HepG2 (cell line): ENCODE measurements at regions not wholly inside any gene's neighbourhood (a gene's known extent, or its start where the extent isn't known, plus 50 kb on each side); places are given as distances from the start of the nearest gene placed in this dataset.
A peak's percentile ranks its signal among the peaks of the same experiment; 100 is the strongest.

Experiments used
- ATAC-seq: fragments of 200-7000 bp; cut with Tn5 transposase; 3 replicates; pipeline ENCODE4 v1.9.1; 2020; ENCODE audit warnings: mild to moderate bottlenecking, moderate library complexity
- BruUV-seq: library from RNA; stranded (reverse); fragments of 400-500 nt; replicated peaks from 2 replicates; lab custom pipeline; 2021; lab: Mats Ljungman, UMichigan
- CTCF ChIA-PET: fragments of 300-600 bp; formaldehyde crosslinking; extraction: SDS; loops from one replicate; lab custom pipeline; 2021; ENCODE audit warnings: low total read pairs, inconsistent platforms, low intra/inter-chr PET ratio; lab: Yijun Ruan, JAX
- POLR2A ChIA-PET: fragments of 350-600 bp; sonication (Branson Sonifier 250); formaldehyde crosslinking; loops from one replicate; lab custom pipeline; 2020; ENCODE audit warnings: antibody characterized with exemption, inconsistent platforms; lab: Yijun Ruan, JAX
- DNase-seq: peaks from one replicate; pipeline ENCODE4 v3.0.0-alpha.2; 2015; ENCODE audit warnings: low spot score
- FAIRE-seq: peaks from 3 replicates; lab custom pipeline; 2011; peaks lifted over from hg19 to GRCh38; lab: Jason Lieb, UNC
- H2AFZ ChIP-seq: one replicate; pipeline ENCODE4 v1.6.1; 2011; ENCODE audit warnings: low read length, inconsistent platforms
- H3K27ac ChIP-seq: fragments of 300-600 bp; 3 replicates; pipeline ENCODE4 v1.8.0; 2011; ENCODE audit warnings: mixed run types, mild to moderate bottlenecking, mixed read lengths, low read length, inconsistent platforms; ENCODE audit not compliant: insufficient read depth; ENCODE audit errors: extremely low read length
- H3K27me3 ChIP-seq, 2 experiments: fragments of 200-600 bp in 1 of 2; 2 replicates in 1 of 2; 3 replicates in 1 of 2; pipeline versions ENCODE4 v1.6.0 to v1.8.0; 2011; ENCODE audit warnings: low read length in 2 of 2, mild to moderate bottlenecking in 2 of 2, moderate library complexity in 2 of 2, inconsistent platforms in 1 of 2; ENCODE audit not compliant: insufficient read depth in 2 of 2, control insufficient read depth in 1 of 2
- H3K36me3 ChIP-seq, 2 experiments: fragments of 200-600 bp in 1 of 2; replicated peaks in 1 of 2; 2 replicates in 1 of 2; 3 replicates in 1 of 2; pipeline versions ENCODE4 v1.5.1 to v1.8.0; 2011; ENCODE audit warnings: low read length in 2 of 2, inconsistent platforms in 1 of 2; ENCODE audit not compliant: insufficient read depth in 2 of 2, control insufficient read depth in 1 of 2
- H3K4me1 ChIP-seq: 2 replicates; pipeline ENCODE4 v1.5.1; 2012; ENCODE audit warnings: low read length, inconsistent platforms; ENCODE audit not compliant: insufficient read depth
- H3K4me2 ChIP-seq: 2 replicates; pipeline ENCODE4 v1.6.0; 2011; ENCODE audit warnings: low read depth, low read length, inconsistent platforms
- H3K4me3 ChIP-seq, 3 experiments: fragments of 200-600 bp in 1 of 3; sonication (generic), shearing (Covaris generic) in 1 of 3; replicated peaks in 1 of 3; 2 replicates each; pipeline ENCODE4 v1.5.1; 2011 to 2016; ENCODE audit warnings: low read length in 3 of 3, inconsistent platforms in 2 of 3, low read depth in 2 of 3, mild to moderate bottlenecking in 2 of 3, control low read depth in 1 of 3, mixed read lengths in 1 of 3; ENCODE audit not compliant: insufficient read depth in 1 of 3
- H3K79me2 ChIP-seq: one replicate; pipeline ENCODE4 v1.6.1; 2011; ENCODE audit warnings: low read length, inconsistent platforms; ENCODE audit not compliant: insufficient read depth
- H3K9ac ChIP-seq: 2 replicates; pipeline ENCODE4 v1.6.0; 2011; ENCODE audit warnings: mild to moderate bottlenecking, low read depth, low read length, inconsistent platforms; ENCODE audit not compliant: insufficient read depth
- H3K9me3 ChIP-seq: 2 replicates; pipeline ENCODE4 v1.5.1; 2012; ENCODE audit warnings: mild to moderate bottlenecking, low read length
- H4K20me1 ChIP-seq: 2 replicates; pipeline ENCODE4 v1.6.0; 2011; ENCODE audit warnings: inconsistent platforms, mild to moderate bottlenecking, low read length, moderate library complexity; ENCODE audit not compliant: insufficient read depth
- ARNTL ChIP-seq: sonication (generic); formaldehyde crosslinking; IDR thresholded peaks from 2 replicates; pipeline ENCODE4 v1.4.0; 2020; ENCODE audit warnings: mild to moderate bottlenecking, missing genetic modification reagents
- FOXK2 ChIP-seq: fragments of 450-650 bp; IDR thresholded peaks from 2 replicates; pipeline ENCODE4 v1.6.1; 2016
- MEIS1 ChIP-seq: sonication (generic); formaldehyde crosslinking; IDR thresholded peaks from 2 replicates; pipeline ENCODE4 v1.9.0; 2021; ENCODE audit warnings: mild to moderate bottlenecking, missing genetic modification reagents, moderate library complexity, borderline replicate concordance
- NFYB ChIP-seq: sonication (generic); formaldehyde crosslinking; IDR thresholded peaks from 2 replicates; pipeline ENCODE4 v1.4.0; 2020; ENCODE audit warnings: missing genetic modification reagents
- RFX3 ChIP-seq: IDR thresholded peaks from 2 replicates; pipeline ENCODE4 v1.6.1; 2016; ENCODE audit warnings: missing biosample characterization, missing genetic modification reagents
- SIN3B ChIP-seq: fragments of 150-350 bp; IDR thresholded peaks from 2 replicates; pipeline ENCODE4 v1.6.1; 2014; ENCODE audit warnings: low read length
- WIZ ChIP-seq: sonication (generic); formaldehyde crosslinking; IDR thresholded peaks from 2 replicates; pipeline ENCODE4 v1.5.1; 2020; ENCODE audit warnings: mild to moderate bottlenecking, missing genetic modification reagents
- ZNF282 ChIP-seq: fragments of 450-650 bp; IDR thresholded peaks from 2 replicates; pipeline ENCODE4 v1.6.1; 2018; ENCODE audit not compliant: partially characterized antibody
- ZNF430 ChIP-seq: sonication (generic); formaldehyde crosslinking; IDR thresholded peaks from 2 replicates; pipeline ENCODE4 v1.9.0; 2021; ENCODE audit warnings: mild to moderate bottlenecking, missing genetic modification reagents
- ZNF577 ChIP-seq: sonication (generic); formaldehyde crosslinking; IDR thresholded peaks from 2 replicates; pipeline ENCODE4 v1.4.0; 2020; ENCODE audit warnings: mild to moderate bottlenecking, low read depth, missing genetic modification reagents, borderline replicate concordance
- WGBS: methylation state at CpG from one replicate; pipeline ENCODE4 v1.1.6; 2017; ENCODE audit warnings: low lambda C conversion rate; 5-methylcytosine and 5-hydroxymethylcytosine counted together
- in situ Hi-C: cut with HindIII; loops from 2 replicates; pipeline ENCODE4 v1.10.0; 2017; ENCODE audit warnings: low pct_unique_long_range_greater_than_20kb; ENCODE audit not compliant: extremely low pct_ligation_motif_present
- intact Hi-C: fragments of 100-400 bp; cut with micrococcal nuclease; formaldehyde crosslinking; loops from one replicate; pipeline ENCODE4 v1.10.0; 2022; ENCODE audit not compliant: unreplicated experiment
- TF ChIP-seq, protein P1 (sequence below): sonication (generic); formaldehyde crosslinking; IDR thresholded peaks from 2 replicates; pipeline ENCODE4 v1.8.0; 2022; ENCODE audit warnings: missing genetic modification reagents, mild to moderate bottlenecking, inconsistent platforms, borderline replicate concordance
- TF ChIP-seq, protein P2 (sequence below): sonication (generic); formaldehyde crosslinking; IDR thresholded peaks from 2 replicates; pipeline ENCODE4 v1.5.1; 2020; ENCODE audit warnings: missing genetic modification reagents, mild to moderate bottlenecking, borderline replicate concordance

DNA sequence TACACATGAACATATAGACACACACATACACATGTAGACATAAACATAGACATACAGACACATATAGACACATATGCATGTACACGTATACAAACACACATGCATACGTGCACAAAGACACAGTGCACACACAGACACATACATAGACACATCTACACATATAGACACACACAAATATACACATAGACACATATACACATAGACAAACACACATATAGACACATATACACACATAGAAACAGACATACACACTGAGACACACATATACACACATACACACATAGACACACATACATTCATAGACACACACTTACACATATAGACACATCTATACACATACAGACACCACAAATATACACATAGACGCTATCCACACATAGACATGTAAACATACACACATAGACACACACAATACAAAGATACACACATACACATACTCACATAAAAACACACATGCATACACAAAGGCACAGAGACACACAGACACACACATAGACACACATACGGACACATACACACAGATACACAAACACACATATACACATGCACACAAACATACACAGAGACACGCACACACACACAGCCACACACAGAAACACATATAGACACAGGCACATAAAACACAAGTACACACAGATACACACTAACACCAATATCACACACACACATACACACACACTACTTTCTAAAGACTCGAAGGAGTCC lies 254.0 kb downstream of the TSHZ3 start:
- no peak for FAIRE-seq
- BruUV-seq = no TSS peak

DNA sequence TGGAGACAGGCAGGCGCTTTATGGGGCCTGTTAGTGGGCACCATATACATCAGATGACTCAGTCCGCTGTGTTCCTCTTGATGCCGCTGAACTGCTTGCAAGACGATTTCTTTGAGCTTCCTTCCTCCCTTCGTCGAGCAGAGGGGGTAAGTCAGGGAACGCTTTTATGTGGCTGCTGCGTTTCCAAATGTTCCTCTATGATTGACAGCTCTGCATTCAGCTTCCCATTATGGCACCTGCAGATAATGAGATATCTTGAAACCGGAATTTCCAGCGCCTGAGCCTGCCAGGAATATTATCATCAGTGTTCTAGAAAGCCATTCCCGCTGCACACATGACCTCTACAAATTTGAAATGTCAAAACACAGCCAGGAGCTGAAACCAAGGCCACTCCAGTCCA lies 257.0 kb downstream of the TSHZ3 start:
- Histone ChIP-seq H2AFZ (no peak overlapping the region), H3K36me3 (no peaks in the 10 kb centered on the region), H3K4me1 (no peaks in the 10 kb centered on the region), H3K9me3 (peaks cover 81% of the 10 kb centered on the region), H3K27ac (no peak overlapping the region), H3K4me2 (no peak overlapping the region), H3K4me3 (no peak overlapping the region), H3K9ac (no peak overlapping the region), H3K79me2 (no peaks in the 10 kb centered on the region), H4K20me1 (no peaks in the 10 kb centered on the region), H3K27me3 (no peaks in the 10 kb centered on the region)
- BruUV-seq = no TSS peak
- intact Hi-C loops (no loop called here), in situ Hi-C loops (no loop called here)
- DNase-seq (no peak), FAIRE-seq (no peak), ATAC-seq (no peak)
- CTCF ChIA-PET = no interaction called here
- POLR2A ChIA-PET = no interaction called here
- TF ChIP-seq, protein P1, sequence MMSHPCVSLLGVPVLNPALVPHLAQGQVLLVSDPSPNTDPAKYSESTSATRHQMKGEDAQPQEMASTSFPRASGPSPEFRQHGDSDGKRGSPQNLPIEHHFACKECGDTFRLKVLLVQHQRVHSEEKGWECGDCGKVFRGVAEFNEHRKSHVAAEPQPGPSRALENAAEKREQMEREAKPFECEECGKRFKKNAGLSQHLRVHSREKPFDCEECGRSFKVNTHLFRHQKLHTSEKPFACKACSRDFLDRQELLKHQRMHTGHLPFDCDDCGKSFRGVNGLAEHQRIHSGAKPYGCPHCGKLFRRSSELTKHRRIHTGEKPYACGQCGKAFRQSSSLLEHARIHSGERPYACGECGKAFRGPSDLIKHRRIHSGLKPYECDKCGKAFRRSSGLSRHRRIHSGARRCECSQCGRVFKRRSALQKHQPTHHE (CRISPR knock-in tag) = no peak
- TF ChIP-seq NFYB (CRISPR knock-in tag) = no peak
- TF ChIP-seq, protein P2, sequence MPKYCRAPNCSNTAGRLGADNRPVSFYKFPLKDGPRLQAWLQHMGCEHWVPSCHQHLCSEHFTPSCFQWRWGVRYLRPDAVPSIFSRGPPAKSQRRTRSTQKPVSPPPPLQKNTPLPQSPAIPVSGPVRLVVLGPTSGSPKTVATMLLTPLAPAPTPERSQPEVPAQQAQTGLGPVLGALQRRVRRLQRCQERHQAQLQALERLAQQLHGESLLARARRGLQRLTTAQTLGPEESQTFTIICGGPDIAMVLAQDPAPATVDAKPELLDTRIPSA (CRISPR knock-in tag) = no peak
- no peak for TF ChIP-seq MEIS1 (CRISPR knock-in tag)
- 10% methylated on average over 7 of the region's 11 CpGs for WGBS

More for the DNA sequence above, 254.0 kb downstream of the TSHZ3 start:
- TF ChIP-seq SIN3B (no peak), ZNF282 (no peak), ZNF577 (CRISPR knock-in tag) (no peak), ARNTL (CRISPR knock-in tag) (no peak), WIZ (no peak), ZNF430 (CRISPR knock-in tag) (no peak), FOXK2 (peak; percentile 15; the same call in 1 of the 2 replicates), RFX3 (no peak)
- no peak overlapping the region for H3K9ac ChIP-seq
- H3K27me3 ChIP-seq = no peaks in the 10 kb centered on the region
- peaks cover 53% of the 10 kb centered on the region for H3K9me3 ChIP-seq
- no peak overlapping the region for H3K27ac ChIP-seq
- WGBS = 32% methylated on average over 6 of the region's 6 CpGs
- in situ Hi-C loops = no loop called here
- CTCF ChIA-PET = no interaction called here
- no peaks in the 10 kb centered on the region for H3K36me3 ChIP-seq
- ATAC-seq (no peak), DNase-seq (no peak)
- H3K4me1 ChIP-seq = no peaks in the 10 kb centered on the region
- H3K79me2 ChIP-seq = no peaks in the 10 kb centered on the region
- POLR2A ChIA-PET = no interaction called here
- H2AFZ ChIP-seq = no peak overlapping the region
- no peak overlapping the region for H3K4me2 ChIP-seq
- no peak overlapping the region for H3K4me3 ChIP-seq
- intact Hi-C loops = no loop called here
- no peaks in the 10 kb centered on the region for H4K20me1 ChIP-seq
